ENCODE measurements at regions not wholly inside any gene's neighbourhood (a gene's known extent, or its start where the extent isn't known, plus 50 kb on each side); places are given as distances from the start of the nearest gene placed in this dataset.

DNA sequence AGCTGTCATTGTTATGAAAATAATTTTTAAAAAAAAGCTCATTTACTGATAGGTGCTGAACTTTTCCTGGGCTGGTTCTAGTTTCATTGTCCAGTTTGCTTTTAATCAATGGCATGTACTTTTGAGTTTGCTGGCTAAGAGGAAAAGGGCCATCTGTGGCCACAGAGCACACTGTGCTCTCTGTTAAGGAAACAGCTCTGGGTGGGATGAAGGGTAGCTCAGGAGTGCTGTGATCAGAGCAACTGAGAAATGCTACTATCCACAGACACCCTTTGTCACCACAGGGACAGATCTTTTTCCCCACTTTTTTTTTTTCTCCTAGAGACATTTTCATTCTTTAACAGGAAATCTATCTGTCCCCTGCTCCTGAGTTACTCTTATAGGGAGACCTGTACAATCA lies 387.1 kb upstream of the PRICKLE1 start:
- H3K27ac ChIP-seq = no peak overlapping the region
- H3K27me3 ChIP-seq (replicated peaks; ENCODE audit: insufficient read depth) = no peaks in the 10 kb centered on the region
- DNase-seq (ENCODE audit: low spot score) = no peak
- no peaks in the 10 kb centered on the region for H3K4me1 ChIP-seq (replicated peaks)
- H3K9me3 ChIP-seq = no peaks in the 10 kb centered on the region
- H3K36me3 ChIP-seq = no peaks in the 10 kb centered on the region
- TF ChIP-seq CTCF (IDR thresholded peaks at IDR 0.05) (no peak), POLR2A (IDR thresholded peaks at IDR 0.05) (no peak), POLR2AphosphoS5 (IDR thresholded peaks at IDR 0.05) (no peak)
- intact Hi-C loops (cut with DNase I) = no loop called here
- H3K4me3 ChIP-seq = no peak overlapping the region

DNA sequence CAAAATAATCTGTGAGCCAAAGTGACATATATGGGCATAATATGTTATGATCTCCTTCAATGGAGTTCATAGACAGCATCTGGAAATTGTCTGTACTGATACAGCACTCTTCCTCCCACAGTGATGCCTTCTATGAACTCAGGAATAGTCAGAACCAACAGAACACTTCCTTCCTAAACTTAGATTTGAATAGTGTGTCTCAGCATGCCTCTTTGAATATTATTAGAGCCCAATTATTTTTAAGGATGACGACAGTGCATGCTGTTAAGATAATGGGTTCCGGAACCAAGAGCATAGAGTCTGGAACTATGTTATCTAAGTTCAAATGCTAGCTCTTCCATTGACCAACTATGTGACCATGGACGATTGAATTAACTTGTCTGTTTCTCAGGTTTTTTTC lies 386.6 kb upstream of the PRICKLE1 start:
- H3K4me1 ChIP-seq (replicated peaks) = no peaks in the 10 kb centered on the region
- no peaks in the 10 kb centered on the region for H3K9me3 ChIP-seq
- DNase-seq (ENCODE audit: low spot score) = no peak
- 95% methylated on average over 3 of the region's 3 CpGs for WGBS
- intact Hi-C loops (cut with DNase I) = no loop called here
- no peak overlapping the region for H3K4me3 ChIP-seq
- H3K27me3 ChIP-seq (replicated peaks; ENCODE audit: insufficient read depth) = no peaks in the 10 kb centered on the region
- H3K36me3 ChIP-seq = no peaks in the 10 kb centered on the region
- no peak overlapping the region for H3K27ac ChIP-seq
- no peak for TF ChIP-seq POLR2AphosphoS5 (IDR thresholded peaks at IDR 0.05)
- no peak for TF ChIP-seq POLR2A (IDR thresholded peaks at IDR 0.05)
- no peak for TF ChIP-seq CTCF (IDR thresholded peaks at IDR 0.05)

DNA sequence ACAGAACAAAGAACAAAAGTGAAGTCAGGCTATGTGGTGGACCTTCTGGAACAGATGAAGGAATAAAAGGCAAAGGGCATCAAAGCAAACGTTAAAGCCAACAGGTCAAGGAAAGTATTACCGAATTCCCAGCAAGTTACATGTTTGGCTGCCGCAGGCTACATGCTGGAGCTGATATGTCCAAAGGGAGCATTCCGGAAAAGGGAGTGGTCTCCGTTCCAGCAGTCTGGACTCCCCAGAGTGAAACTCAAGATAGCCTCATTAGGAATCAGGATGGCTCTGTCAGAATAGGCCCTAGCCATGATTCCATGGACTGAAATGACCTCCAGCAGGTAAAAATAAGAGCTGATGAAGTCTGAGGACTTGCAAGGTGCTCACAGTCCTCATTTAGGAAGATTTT lies 379.8 kb upstream of the PRICKLE1 start:
- TF ChIP-seq POLR2A (IDR thresholded peaks at IDR 0.05) (no peak), CTCF (IDR thresholded peaks at IDR 0.05) (no peak), POLR2AphosphoS5 (IDR thresholded peaks at IDR 0.05) (no peak)
- WGBS = 88% methylated on average over 5 of the region's 5 CpGs
- H3K27ac ChIP-seq = no peak overlapping the region
- no peaks in the 10 kb centered on the region for H3K36me3 ChIP-seq
- no peak for DNase-seq (ENCODE audit: low spot score)
- intact Hi-C loops (cut with DNase I) = no loop called here
- no peak overlapping the region for H3K4me3 ChIP-seq
- no peaks in the 10 kb centered on the region for H3K27me3 ChIP-seq (replicated peaks; ENCODE audit: insufficient read depth)
- H3K9me3 ChIP-seq = no peaks in the 10 kb centered on the region
- H3K4me1 ChIP-seq (replicated peaks) = no peaks in the 10 kb centered on the region

GRCh38 chr12:42968426-42968825 lies 378.9 kb upstream of the PRICKLE1 start:
- Histone ChIP-seq H3K27me3 (replicated peaks; ENCODE audit: insufficient read depth) (no peaks in the 10 kb centered on the region), H3K4me3 (no peak overlapping the region), H3K4me1 (replicated peaks) (no peaks in the 10 kb centered on the region), H3K36me3 (no peaks in the 10 kb centered on the region), H3K27ac (no peak overlapping the region), H3K9me3 (no peaks in the 10 kb centered on the region)
- DNase-seq (ENCODE audit: low spot score) = no peak
- 78% methylated on average over 1 of the region's 1 CpG for WGBS
- intact Hi-C loops (cut with DNase I) = no loop called here
- no peak for TF ChIP-seq POLR2A (IDR thresholded peaks at IDR 0.05)
- TF ChIP-seq POLR2AphosphoS5 (IDR thresholded peaks at IDR 0.05) = no peak
- TF ChIP-seq CTCF (IDR thresholded peaks at IDR 0.05) = no peak

- Histone ChIP-seq H3K4me1 (replicated peaks) (no peaks in the 10 kb centered on the region), H3K27me3 (replicated peaks; ENCODE audit: insufficient read depth) (no peaks in the 10 kb centered on the region), H3K4me3 (no peak overlapping the region), H3K9me3 (no peaks in the 10 kb centered on the region), H3K36me3 (no peaks in the 10 kb centered on the region), H3K27ac (no peak overlapping the region)
- intact Hi-C loops (cut with DNase I) = no loop called here
- 89% methylated on average over 3 of the region's 3 CpGs for WGBS
- no peak for DNase-seq (ENCODE audit: low spot score)
- TF ChIP-seq CTCF (IDR thresholded peaks at IDR 0.05) = no peak
- no peak for TF ChIP-seq POLR2AphosphoS5 (IDR thresholded peaks at IDR 0.05)
- TF ChIP-seq POLR2A (IDR thresholded peaks at IDR 0.05) = no peak
These were observed 378.3 kb upstream of the PRICKLE1 start for GRCh38 chr12:42967850-42968249.

Data from prostate gland (tissue), 2 donors.